ENCODE measurements at regions not wholly inside any gene's neighbourhood (a gene's known extent, or its start where the extent isn't known, plus 50 kb on each side); places are given as distances from the start of the nearest gene placed in this dataset.
A peak's percentile ranks its signal among the peaks of the same experiment; 100 is the strongest.
"Not testable (repeated sequence)": the region's sequence is repeated elsewhere in the genome, so short reads cannot be mapped to it uniquely, and the experiment has no call there.

GRCh38 chr10:62594093-62594520 lies 210.4 kb upstream of the ADO start:
- peak; percentile 46 to 68 for ATAC-seq

DNA sequence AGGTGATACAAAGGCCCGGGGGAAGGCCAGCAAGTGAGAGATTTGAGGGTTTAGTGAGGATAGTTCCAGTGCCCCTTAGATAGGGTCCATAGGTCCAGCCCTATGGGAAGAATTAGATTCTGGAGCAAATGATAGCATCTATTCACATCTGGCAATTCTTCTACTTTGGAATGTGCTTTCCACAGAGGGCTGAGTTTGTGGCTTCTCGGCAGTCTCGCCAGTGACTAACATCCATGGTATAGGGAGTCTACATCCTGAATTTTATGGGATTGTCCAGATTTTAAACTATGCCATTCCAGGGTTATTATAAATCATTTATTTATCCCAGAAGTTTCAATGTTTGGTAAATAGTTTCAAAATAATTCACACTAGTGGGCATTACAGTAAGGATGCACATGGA lies 207.3 kb upstream of the ADO start:
- ATAC-seq = no peak

GRCh38 chr10:62599161-62599560 lies 205.4 kb upstream of the ADO start:
- no peak for ATAC-seq

- ATAC-seq = not testable (repeated sequence)
Measured at GRCh38 chr10:62606551-62606950, 198.0 kb upstream of the ADO start.

DNA sequence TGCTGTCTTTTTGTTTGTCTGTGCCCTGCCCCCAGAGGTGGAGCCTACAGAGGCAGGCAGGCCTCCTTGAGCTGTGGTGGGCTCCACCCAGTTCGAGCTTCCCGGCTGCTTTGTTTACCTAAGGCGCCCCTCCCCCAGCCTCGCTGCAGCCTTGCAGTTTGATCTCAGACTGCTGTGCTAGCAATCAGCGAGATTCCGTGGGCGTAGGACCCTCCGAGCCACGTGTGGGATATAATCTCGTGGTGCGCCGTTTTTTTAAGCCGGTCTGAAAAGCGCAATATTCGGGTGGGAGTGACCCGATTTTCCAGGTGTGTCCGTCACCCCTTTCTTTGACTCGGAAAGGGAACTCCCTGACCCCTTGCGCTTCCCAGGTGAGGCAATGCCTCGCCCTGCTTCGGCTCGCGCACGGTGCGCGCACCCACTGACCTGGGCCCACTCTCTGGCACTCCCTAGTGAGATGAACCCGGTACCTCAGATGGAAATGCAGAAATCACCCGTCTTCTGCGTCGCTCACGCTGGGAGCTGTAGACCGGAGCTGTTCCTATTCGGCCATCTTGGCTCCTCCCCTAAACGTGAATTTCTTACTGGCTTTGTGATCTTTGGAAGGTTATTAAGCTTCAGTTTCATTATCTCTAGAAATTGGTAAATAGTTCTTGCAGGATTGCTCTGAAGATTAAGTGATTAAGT lies 196.2 kb upstream of the ADO start:
- ATAC-seq = not testable (repeated sequence)

- peak; percentile 71 to 88 for ATAC-seq
Measured at GRCh38 chr10:62610649-62611229, 193.8 kb upstream of the ADO start.

DNA sequence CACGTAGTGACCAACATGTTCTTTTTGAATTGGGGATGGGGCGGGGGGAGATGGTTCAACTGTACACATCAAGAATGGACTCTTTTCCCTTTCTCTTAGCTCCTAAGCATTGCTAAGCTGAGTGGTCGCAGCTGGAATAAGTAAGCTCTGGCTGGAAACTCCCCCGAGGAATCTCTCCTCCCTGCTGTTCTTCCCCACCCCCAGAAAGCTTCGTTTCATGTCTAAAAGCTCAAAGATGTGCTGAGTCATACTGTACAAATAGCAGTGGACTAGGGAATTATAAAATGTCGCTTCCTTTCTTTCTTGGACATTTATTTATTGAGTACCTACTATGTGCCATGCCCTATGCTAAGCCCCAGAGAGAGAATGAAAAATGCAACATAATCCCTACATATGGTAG lies 191.1 kb upstream of the ADO start:
- no peak for ATAC-seq

GRCh38 chr10:62613859-62614258 lies 190.7 kb upstream of the ADO start:
- no peak for ATAC-seq

DNA sequence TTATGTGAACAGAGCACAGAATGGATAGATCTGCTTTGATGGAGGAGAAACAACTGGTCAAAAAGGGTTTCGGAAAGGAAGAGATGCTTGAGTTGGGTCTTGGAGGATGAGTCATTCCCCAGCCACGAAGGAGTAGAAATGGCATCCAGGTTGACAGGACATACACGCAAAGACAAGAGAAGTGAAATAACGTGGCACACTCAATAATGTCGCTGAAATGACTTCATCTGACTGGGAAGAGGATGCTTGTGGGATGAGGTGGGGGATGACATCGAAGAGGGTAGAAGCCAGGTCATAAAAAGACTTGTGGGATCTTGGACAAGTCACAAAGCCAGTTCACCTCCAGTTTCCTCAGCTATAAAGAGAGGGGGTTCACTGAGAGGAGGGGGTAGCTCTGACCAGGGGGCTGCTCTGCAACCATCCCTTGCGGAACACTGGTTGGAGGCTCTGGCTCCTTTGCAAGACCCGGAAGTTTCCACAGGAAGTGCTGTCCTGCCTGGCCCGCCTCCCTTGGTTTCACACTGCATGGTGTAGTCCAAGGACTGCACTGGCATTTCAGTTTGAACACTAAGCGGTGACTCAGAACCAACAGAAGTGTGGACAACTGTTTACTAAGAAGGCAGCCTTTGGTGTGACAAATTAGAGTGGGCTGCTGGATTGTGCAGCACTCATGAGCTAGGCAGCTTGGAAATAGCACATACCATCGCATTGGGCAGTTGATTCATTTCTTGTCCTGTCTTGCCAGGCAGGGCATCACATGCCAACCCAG lies 189.9 kb upstream of the ADO start:
- ATAC-seq = peak; percentile 30 to 48

DNA sequence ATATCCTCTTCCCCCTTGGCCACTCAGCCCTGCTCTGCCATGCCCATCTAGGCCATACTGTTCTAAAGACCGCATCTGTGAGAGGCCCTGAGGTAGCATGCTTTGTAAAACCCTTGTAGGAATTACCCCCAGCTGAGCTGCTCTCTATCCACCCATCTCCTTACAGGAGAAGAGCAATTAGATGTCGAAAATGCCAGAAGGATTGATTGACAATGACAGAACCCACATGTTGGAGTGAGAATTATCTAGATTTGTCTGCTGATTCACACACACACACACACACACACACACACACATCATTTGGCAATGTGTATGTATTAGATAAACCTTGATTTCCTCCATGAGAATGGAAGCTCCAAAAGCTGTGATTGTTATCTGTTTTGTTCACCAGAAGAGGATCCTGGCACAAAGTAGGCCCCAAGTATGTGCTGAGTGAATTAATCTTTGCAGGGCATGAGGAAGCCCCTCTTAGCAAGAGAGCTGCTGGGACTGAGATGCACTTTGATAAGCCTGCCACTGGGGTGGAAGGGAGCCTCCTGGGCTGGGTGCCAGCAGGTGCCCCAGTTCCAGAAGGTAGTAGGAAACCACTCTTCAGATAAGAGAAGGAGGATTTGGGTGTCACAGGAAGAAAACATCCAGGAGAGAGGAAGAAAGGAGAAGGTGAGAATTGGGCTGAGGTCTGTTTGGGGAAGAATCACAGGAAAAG lies 187.5 kb upstream of the ADO start:
- ATAC-seq = no peak

- no peak for ATAC-seq
Measured at GRCh38 chr10:62617652-62618051, 186.9 kb upstream of the ADO start.

- no peak for ATAC-seq
Measured at GRCh38 chr10:62618054-62618453, 186.5 kb upstream of the ADO start.

DNA sequence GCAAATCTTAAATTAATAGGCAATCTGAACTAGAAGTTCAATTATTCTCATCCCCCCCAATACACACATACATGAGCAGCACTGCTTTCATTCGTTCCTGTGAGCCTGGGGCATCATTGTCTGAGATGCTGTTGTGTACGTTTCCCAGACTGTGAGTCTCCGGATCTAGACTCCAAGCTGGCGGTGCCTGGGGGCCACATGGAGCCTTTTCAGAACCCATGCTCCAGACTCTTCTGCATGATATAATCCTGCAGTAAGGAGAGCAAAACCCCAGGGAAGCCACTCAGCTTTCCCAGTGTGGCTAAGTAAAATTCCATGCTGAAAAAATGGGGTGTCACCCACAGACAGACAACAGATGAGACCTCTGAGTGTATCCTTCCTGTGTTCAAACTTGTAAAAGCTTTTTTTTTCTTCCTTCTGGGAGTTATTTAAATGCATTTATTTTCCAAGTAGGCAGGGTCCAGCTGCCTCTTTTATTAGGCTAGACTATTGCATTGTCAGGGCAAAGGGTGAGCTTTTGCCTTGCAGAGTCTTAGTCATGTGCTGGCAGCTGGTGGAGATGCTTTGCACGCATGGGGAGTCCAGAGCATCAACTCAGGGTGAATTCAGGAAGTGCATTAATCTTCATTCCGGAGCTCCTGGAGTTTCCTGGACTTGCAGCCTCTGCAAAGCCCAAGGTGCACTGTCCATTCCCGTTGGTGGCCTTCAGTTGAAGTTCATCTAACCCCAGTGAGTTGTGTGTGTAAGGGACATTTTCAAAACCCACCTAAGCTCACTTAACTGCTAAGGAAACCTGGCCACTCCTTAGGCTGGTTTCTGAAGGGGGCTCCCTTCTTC lies 185.7 kb upstream of the ADO start:
- no peak for ATAC-seq

- no peak for ATAC-seq
Measured at GRCh38 chr10:62619413-62619738, 185.1 kb upstream of the ADO start.

- ATAC-seq = peak; percentile 33 to 41
Measured at GRCh38 chr10:62620491-62620890, 184.0 kb upstream of the ADO start.

DNA sequence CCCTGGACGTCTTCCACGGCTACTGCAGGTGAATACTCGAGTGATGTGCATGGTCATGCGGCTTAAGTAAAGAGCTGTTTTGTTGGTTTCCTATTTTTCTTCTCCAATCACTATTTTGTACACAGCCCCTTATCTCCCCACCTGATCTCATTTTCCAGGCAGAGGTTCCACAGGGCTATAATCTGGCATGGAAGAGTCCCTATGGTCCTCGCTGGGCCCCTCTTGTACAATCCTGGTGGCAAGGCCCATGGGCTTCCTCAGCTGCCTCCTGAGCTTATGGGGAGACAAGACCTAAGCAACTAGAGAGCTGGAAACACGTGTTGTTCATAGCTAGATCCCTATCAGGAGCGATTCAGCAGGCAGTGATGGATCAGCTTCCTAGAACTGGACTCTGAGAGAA lies 181.3 kb upstream of the ADO start:
- no peak for ATAC-seq

DNA sequence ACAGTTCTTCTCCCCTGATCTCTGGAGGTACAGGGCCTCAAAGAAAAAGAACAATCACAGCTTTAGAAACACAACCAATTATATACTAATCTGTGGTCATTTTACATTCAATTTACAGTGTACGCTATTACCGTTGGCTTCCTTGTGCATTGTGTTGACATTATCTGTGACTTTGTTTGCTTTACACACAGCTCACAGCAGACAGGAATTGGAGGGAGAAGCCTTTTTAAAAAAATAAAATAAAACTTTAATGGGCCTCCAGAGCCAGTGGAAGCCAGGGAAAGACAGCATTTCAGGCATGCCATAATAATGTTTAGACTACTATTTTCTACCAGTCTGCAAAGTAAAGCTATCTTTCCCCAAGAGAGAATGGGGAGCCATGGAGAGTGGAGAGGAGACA lies 179.0 kb upstream of the ADO start:
- ATAC-seq = no peak

- ATAC-seq = no peak
Measured at GRCh38 chr10:62626079-62626478, 178.4 kb upstream of the ADO start.

DNA sequence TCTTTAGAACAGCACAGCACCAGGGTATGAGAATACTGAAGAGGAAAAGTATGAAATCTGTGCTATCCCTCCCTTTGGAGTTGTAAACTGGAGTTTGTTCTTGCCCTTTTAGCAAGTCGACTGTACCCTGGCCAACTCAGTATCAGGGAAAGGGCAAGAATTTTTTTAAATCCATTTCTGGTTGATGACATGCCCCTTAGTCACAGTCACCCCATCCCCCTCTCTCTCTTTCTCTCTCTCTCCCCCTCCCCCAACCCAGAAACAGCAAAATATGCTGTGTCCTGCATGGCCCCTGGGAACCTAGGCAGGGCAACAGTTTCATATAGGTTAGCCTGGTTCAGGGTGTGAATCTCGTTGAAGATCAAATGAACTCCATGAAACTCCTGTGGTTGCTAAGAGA lies 177.7 kb upstream of the ADO start:
- ATAC-seq = peak; percentile 28 to 36

DNA sequence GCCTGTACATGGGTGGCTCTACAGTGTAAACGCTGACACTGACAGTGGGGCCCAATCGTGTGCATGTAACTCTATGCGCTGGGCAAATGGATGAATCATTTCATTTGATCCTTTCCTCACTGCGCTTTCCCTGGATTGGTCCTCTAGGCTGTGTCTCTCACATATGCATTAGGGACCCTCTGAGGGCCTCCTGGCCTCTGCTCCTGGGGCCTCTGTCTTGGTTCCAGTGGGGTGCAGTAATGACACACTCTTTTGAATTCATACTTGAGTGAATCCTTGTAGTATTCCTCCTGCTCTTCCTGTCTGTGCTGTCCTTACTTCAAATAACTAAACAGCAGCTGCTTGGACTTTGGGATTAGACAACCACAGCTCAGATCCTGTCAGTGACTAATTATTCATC lies 176.5 kb upstream of the ADO start:
- ATAC-seq = no peak

DNA sequence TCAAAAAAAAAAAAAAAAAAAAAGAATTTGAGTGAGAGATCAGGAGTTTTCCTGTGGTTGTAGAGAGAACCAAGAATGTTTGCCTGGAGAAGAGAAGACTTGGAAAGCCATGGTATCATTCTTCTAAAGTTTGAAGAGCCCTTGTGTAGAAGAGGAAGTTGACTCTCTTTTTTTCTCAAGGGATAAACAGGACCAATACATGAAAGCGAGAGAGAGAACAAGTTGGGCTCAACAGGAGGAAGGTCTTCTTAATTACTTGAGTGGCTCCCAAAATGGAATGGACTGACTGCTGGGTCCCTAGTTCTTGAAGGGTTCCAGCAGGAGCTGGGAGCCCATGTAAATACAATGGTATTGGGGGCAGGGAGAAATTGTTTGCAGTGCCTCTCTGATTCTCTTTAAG lies 173.3 kb upstream of the ADO start:
- no peak for ATAC-seq

- peak; percentile 83 to 91 for ATAC-seq
Measured at GRCh38 chr10:62632071-62632809, 172.3 kb upstream of the ADO start.

All from activated CD4-positive, CD25-positive, alpha-beta regulatory T cell treated with anti-CD3 and anti-CD28 coated beads, Interleukin-2, amount 50 U/mL, for 24 hours (primary cell).